GM19468 (cell line): ENCODE measurements at regions not wholly inside any gene's neighbourhood (a gene's known extent, or its start where the extent isn't known, plus 50 kb on each side); places are given as distances from the start of the nearest gene placed in this dataset.
"Not testable (repeated sequence)": the region's sequence is repeated elsewhere in the genome, so short reads cannot be mapped to it uniquely, and the experiment has no call there.

Source experiments
- ATAC-seq: cut with Tn5 transposase; IDR thresholded peaks from one replicate; pipeline ENCODE4 v1.9.1; 2021; ENCODE audit warnings: mild to moderate bottlenecking, moderate library complexity, moderate number of reproducible peaks; ENCODE audit not compliant: unreplicated experiment; ENCODE audit errors: extremely low read depth

DNA sequence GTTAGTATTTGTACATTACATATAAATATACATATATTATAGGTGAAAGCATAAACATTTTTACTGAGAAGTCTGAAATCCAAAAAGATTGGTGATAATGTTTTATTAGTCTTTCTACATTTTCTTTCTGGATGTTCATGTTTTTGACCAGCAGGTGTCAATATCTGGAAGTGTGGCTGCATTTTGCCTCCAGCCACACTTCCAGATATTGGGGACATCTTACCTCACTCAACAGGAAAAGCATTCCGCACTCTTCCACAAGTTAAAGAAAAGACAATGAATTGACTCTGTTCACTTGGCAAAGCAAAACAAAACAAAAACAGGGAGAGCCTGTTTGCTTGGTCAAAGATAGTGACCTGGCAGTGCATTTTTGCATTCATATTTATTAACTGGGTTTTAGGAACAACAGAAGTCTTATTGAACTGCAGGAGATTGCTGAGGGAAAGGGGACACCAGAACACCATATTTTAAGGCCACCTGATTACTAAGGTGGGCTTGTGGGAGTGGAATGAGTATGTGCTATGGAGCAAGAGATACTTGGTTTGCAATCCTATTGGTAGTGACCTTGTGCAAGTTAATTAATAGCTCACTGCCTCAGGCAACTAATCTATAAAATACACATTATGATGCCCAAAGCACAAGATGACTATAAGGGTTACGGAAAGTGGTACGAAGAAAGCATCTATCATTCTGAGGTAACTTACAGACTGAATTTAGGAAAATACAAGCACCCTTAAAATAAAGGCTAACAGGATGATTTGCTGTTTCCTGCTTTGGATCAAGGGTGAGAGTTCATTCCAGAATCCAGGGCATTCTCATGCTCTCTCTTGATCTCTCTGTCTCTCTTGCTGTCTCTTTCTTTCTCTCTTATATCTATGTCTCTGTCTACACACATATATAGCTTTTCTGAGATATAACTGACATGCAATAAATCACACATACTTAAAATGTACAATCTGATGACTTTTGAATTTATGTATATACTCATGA lies 389.9 kb upstream of the EMCN start:
- ATAC-seq: no peak

DNA sequence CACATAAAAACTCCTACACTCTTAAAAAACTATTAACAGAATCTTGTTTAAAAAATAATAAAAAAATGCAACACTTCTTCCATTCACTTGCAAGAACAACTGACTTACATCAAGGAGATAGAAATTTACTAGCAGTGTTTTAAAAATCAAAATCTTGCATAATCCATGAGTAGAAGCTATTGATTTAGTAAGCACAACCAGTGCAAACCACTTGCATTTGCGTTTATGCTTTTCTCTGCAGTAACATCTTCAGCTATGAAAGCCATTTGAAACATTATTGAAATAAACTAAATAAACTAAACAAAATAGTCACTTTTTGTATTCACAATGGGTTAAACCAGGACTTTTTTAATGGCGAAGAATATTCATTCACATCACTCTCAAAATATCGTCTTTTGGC lies 389.2 kb upstream of the EMCN start:
- ATAC-seq: no peak

DNA sequence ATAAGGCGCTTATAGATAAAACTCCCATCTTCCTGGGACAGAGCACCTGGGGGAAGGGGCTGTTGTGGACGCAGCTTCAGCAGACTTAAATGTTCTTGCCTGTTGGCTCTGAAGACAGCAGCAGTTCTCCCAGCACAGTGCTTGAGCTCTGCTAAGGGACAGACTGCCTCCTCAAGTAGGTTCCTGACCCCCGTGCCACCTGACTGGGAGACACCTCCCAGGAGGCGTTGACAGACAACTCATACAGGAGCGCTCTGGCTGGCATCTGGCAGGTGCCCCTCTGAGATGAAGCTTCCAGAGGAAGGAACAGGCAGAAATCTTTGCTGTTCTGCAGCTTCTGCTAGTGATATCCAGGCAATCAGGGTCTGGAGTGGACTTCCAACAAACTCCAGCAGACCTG lies 383.1 kb upstream of the EMCN start:
- not testable (repeated sequence) for ATAC-seq

DNA sequence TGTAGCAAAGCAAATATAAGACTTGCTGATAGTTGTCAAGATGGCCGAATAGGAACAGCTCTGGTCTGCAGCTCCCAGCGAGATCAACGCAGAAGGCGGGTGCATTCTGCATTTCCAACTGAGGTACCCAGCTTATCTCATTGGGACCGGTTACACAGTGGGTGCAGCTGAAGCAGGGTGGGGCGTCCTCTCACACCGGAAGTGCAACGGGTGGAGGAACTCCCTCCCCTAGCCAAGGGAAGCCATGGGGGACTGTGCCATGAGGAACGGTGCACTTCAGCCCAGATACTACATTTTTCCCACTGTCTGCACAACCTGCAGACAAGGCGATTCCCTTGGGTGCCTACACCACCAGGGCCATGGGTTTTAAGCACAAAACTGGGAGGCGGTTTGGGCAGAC lies 382.3 kb upstream of the EMCN start:
- no peak for ATAC-seq

DNA sequence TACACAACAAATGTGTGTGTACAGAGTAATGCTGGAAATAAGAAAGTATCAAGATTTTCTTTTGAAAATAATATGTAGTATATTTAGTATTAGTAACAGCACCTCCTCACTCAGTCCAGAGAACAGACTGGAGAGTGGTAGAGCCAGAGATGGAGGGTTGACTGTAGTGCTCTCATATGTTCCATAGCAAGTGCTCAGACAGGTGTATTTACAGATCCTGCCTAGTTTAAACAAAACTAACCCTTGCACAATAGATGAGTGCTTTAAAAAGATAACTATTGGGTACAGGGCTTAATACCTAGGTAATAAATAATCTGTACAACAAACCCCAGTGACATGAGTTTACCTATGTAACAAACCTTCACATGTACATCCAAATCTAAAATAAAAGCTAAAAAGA lies 381.0 kb upstream of the EMCN start:
- no peak for ATAC-seq

DNA sequence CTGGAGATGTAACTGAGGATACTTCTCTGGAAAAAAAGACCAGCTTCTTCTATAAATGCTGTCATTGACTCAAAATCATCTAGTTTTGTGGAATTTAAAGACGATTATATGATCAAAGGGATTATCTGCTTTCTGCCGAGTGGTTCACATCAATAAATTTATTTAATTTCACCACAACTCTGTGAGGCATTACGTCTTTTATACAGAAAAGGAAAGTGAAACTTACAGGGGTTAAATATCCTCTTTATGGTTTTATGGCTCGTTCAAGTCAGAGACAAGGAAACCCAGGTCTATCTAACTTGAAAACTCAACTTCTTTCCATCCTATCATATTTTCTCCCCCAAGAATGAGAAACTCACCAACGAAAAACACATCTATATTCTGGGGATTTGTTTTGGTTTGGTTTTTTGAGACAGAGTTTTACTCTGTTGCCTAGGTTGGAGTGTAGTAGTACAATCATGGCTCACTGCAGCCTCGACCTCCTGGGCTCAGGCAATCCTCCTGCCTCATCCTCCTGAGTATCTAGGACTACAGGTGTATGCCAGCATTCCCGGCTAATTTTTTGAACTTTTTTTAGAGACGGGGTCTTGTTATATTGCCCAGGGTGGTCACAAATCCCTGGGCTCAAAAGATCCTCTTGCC lies 377.9 kb upstream of the EMCN start:
- ATAC-seq: peak; percentile 81

DNA sequence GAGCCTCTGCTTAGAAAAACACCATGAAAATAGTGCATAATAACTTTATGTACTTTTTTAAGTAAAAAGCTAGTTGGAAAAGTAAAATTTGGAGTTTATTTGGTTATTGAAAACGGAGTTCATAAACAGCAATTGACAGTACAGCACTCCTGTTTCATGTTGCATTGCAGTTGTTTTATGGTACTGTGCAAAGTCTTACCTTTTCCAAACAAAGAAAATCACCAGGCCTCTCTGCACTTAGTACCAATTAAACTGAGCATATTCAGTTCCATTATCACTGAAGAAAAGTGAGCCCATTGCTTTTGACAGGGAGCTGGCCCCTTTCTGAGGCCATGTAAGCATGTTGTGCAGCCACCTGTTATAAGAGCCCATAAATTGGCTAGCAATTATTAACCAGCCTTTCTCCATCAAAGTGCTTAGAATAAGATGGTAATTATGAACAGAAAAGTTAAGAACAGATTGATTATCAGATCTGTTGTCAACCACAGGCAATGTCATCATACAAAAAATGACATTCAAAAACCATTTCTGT lies 376.6 kb upstream of the EMCN start:
- no peak for ATAC-seq

DNA sequence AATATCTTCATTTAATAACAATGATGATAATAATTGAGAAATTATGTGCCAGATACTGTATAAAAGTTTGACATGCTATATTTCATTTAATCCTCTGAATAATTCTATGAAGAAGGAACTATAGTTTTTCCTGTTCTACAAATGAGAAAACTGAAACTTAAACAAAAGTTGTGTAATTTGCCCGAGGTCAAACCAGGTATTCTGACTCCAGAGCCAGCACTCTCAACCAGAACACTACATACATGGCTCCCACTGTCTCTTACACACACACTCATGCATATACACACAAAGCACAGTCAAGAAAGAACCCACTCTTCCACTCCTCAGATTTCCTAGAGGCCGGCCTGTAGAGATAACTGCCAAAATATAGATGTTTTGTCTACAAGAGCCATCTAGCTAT lies 374.0 kb upstream of the EMCN start:
- no peak for ATAC-seq

DNA sequence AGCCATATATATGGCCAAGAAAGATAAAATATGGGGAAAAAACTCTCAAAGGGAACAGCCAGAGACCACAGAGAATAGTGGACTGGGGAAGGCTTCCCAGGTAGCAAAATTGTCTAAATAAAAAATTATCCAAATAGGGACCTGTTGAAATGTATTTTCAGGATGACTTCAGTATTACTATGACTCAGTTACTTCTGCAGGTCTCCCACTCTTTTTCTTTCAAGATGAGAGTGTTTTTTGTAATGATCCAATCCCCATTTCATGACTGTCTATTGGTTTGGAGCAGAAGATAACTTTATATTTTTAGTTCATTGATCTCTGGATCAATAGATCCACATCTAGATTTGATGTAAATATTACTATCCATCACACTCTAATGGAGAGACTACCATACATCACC lies 372.1 kb upstream of the EMCN start:
- no peak for ATAC-seq

DNA sequence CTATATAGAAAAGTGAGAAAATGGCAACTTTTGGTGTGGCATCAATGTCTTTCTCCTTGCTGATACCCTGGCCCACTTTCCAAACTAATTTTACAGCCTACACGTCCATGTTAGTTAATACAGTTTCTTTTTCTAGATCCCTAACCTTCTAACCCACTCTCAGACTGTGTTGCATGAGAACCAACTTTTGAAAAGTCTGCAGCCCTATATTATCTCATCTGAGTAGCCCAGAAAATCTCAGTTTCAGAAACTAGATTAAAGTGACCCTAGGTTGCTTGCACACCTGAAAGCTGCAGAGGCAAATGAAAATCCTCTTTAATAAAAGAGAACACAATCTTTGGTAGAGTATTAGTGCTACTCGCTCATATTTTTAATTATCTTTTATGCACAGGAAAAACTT lies 371.6 kb upstream of the EMCN start:
- ATAC-seq: peak; percentile 43

DNA sequence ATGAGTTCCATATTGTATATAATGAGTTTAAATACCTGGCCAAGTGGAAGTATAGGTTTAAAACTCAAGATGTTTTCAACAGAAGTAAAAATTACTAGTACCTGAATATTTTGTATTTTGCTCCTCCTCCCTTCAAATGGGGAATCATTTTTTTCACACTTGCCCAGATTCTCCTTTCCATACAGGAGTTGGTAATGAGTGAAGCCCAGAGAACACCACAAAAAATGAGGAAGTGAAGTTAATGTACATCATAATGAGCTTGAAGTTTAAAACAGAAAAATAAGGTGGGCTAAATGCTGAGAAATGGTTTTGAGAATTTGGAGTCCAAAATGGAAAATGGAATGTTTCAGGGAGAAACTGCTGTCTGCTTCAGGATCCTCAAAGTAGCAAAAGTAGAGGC lies 364.8 kb upstream of the EMCN start:
- ATAC-seq: no peak

DNA sequence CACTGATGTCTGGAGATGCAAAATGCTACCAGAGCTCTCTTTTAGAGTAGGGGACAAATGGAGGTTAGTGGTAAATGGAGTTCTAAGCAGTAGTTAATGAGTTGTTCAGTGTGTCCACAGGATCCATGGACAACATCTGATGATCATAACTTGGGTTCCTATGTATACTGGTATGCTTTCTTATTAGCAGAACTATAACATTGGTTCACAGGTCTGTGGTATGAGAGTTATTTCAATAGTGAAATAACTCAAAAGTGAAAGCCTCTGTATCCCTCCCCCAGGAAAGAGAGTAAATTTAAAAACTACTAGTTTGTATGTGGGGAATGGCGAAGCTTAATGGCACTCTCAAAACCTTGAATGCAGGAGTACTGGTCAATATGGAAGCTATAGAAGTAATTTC lies 363.5 kb upstream of the EMCN start:
- no peak for ATAC-seq

DNA sequence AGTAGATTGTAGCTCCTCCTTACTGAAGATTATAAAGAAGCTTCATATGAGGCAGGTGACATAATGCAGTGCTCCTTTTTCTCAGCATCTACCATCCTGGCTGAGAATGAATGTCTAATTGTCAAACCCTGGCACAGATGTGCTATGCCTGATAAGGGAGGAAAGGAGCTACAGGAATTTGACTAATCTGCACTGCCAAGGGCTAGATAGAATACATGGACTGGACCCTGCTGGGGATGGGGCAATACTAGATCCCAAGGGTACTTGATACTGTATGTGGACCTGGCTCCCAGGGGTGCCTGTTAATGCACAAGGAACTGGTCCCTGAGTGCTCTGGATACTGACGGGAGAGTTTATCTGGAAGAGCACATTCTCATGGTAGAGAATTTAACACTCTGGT lies 362.2 kb upstream of the EMCN start:
- ATAC-seq: no peak

DNA sequence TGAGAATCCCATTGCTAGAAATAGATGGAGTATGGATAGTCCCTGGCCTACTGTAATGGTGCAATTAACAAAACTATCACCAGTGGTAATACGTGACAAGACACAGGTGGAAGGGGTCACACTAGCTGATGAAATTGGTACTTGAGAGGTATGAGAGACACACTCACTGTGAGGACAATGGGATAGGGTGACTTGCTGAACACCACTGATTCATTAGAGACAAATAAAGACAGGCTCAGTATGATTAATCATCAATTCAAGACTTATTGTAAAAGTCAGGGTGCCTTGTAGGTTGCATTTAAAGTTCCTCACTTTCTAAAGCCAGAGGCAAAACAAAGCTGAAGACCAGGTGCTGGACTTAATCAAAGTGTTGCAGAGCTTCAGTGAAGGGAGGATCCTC lies 361.6 kb upstream of the EMCN start:
- ATAC-seq: no peak

DNA sequence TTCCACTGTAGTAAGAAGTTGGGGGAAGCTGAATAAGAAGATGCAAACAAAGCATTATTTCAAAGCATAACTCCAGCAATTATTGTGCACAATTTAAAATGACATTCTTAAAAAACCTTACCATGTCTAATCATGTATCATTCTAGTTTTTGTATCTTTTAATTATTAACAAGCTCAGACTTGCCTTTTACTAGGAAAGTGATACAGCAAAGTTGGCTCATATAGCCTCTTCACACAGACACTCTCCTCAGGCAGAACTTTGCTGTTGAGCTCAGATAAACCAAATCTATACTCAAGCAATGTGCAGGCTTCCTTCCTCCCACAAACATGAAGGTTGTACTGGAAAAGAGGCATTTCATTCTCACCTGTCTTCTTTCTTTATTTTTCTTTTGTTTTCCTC lies 358.7 kb upstream of the EMCN start:
- ATAC-seq: no peak

DNA sequence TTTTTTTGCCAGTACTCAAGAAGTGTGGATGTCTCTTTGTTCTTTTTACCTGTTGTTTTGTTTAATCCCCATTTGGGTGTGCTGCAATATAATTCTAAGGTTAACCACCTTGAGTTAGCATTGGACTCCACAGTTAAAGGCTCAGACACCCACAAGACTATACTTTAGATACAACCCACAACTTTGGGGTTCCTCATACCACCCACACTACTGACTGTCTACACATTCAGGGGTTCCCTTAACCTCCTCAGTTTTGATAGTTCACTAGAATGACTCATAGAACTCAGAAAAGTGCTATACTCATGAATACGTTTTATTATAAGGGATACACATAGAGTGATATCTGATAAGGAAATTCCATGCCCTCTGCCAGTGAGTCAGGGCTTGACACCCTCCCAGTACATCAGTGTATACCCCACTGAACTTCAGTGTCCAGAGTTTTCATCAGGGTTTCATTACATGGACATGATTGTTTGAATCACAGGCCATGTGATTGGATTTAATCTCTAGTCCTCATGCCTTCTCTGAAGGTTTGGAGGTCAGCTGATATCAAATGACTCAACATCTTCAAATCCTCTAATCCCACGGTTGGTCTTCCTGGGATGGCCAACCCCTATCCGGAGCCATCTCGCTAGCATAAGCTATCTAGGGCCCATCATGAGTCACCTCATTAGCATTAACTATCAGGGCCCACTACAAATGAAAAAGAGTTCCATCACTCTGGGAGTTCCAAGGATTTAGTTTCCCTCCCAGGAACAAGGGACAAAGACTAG lies 357.7 kb upstream of the EMCN start:
- ATAC-seq: no peak

DNA sequence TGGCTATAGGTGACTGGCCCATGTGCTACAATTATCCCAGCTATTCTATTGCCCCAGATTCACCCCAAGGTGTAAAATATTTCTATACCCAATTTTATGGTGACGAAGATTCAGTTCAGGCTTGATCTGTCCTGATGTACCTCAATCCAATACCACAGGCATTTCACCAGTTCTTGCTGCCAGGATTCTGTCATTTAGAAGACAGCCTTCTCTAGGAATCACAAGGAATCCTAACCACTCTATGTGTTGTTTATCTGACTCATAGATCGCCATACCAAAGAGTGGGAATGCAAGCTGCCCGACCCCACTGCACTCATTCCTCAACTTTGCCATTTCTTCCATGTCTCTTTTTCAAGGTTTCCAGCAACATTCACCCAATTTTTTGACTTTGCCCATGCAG lies 355.0 kb upstream of the EMCN start:
- no peak for ATAC-seq

DNA sequence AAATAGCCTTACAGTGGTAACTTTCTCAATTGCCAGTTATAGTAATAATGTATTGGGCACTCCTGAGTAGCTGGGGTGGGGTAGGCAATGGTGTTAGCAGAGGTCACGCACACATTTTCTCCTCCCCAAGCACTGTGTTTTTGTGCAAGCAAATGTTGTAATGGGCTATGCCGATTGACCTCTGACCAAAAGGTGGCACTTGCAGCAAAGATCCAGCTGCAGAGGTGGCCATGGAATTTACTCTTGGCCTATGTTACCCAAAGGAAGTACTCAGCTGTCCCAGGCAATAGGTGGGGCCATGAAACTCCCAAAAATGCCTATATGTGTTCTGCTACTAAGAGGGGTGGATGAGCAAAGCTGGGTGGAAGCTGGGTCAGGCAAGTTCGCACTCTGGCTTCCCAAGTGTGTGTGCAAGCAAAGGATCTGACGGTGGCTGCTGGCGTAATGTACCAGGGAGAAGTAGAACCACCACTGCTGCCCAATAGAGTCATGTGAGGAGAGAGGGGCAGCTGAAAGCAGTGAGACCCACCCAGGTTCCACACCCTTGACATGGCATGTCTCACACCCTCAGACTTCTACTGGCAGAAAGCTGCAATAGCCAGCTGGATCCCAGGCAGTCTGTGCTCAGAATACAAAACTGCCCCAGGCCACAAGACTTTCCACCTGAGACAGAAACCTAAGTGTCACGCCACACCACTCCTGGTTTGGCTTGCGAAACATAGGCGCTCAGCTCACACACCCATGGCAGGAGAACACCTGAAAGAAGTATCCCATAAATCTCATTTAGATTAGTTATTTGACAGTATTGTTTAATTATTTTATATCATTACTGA lies 353.3 kb upstream of the EMCN start:
- no peak for ATAC-seq

DNA sequence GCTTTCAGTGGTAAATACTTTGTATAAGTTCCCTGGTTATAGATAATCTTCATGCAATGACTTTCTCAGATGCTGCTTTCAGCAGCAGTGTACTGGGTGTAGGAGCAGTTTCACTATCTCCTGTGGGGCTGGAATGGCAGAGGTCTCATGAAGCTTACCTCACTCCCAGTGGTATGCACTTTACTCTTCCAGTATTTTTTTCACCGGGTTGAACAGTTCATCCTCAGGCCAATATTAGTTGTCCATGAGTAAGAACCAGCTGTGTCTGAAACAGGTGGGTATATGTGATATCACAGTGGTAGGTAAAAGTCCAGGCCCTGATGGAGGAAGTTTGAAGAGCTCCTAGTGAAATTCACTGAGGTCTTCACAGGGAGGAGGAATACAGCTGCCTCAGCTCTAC lies 351.5 kb upstream of the EMCN start:
- ATAC-seq: no peak

DNA sequence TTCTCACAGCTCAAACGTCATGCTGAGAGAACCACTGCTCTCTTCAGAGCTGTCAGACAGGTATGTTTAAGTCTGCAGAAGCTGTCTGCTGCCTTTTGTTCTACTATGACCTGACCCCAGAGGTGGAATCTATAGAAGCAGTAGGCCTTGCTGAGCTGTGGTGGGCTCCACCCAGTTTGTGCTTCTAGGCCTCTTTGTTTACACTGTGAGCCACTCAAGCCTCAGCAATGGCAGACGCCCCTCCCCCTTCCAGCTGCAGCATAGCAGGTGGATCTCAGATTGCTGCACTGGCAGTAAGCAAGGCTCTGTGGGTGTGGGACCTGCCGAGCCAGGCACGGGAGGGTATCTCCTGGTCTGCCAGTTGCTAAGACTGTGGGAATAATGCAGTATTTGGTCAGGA lies 350.5 kb upstream of the EMCN start:
- ATAC-seq: not testable (repeated sequence)
